GM11168 (cell line): ENCODE measurements at regions not wholly inside any gene's neighbourhood (a gene's known extent, or its start where the extent isn't known, plus 50 kb on each side); places are given as distances from the start of the nearest gene placed in this dataset.
"Not testable (repeated sequence)": the region's sequence is repeated elsewhere in the genome, so short reads cannot be mapped to it uniquely, and the experiment has no call there.

Experiments used
- in situ Hi-C: fragments of 300-500 bp; cut with MboI; formaldehyde crosslinking; loops from one replicate; pipeline ENCODE4 v1.12.0; 2022; ENCODE audit warnings: low sequenced_read_pairs; ENCODE audit not compliant: unreplicated experiment

DNA sequence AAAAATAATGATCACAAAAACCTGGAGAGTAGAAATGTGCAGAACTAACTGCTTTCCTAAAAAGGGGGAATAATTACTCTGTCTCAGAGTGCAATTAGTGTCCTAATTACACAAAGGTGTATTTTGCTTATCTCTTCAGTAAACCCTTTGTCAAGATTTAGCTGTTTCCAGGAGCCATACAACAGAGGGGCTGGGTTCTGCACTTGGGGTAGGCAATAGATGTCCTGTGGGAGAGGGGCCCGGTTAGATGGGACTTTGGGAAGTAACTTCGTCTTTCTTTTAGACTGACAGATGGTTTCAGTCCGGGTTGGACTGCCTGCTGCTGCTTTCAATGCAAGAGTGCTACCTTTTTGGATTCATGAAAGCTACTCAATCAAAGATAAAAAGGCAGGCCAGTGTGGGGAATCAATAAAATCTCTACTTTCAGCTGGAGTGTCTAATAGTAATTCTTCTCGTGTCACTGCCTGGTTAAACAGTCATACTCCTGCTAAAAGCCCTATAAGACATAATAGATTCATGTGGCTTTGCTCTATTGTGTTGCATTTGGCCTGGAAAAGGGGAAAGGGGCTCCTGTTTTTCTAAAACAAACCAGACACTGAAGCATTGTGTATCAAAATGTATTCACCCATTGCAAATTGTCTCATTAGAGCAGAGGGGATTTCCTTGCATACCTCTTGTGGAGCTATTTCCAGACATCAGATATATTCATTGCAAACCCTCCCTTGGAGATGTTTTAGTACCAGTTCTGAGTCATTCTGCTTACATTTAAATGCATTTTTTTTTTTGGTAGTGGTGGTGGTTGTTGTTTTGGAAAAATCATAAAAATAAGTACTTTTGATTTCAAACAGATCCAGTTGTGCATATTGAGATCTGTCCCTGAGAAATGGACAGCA, 83.3 kb upstream of the PCDH8 start:
- in situ Hi-C loops: no loop called here

DNA sequence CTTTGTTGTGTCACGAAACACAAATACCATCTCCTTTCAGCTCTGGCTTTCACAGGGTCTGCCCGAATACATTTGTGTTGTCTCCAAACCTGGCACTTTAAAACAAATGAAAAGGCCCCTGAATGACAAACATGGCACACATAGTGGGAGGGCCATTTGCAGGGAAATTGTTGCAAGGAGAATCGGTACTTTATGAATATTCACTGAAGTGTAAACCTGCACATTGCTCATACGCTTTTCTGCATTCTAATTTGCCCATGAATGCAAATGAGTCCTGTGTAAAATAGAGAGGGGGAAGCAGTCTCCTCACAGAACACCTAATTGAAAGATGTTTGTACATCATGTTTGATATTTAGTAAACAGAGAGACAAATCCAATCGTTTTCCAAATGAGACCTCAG, 82.7 kb upstream of the PCDH8 start:
- in situ Hi-C loops: no loop called here

GRCh38 chr13:52929846-52930245, 81.4 kb upstream of the PCDH8 start:
- in situ Hi-C loops: no loop called here

DNA sequence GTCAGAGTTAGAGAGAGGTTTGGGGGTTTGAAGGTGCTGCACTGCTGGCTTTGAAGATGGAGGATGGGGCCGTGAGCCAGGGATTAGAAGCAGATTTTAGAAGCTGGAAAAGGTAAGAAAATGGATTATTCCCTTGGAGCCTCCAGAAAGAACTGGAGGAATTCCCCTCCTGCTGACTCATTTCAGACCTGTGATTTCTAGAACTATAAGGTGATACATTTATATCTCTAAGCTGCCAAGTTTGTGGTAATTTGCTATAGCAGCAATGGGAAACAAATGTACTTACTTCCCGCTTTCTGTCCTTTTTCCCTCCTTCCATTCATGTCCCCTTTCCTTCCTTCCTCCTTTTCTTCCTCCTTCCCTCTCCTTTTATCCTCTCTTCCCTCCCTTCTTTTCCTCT, 78.5 kb upstream of the PCDH8 start:
- in situ Hi-C loops: no loop called here

GRCh38 chr13:52925775-52926285, 77.4 kb upstream of the PCDH8 start:
- in situ Hi-C loops: no loop called here

DNA sequence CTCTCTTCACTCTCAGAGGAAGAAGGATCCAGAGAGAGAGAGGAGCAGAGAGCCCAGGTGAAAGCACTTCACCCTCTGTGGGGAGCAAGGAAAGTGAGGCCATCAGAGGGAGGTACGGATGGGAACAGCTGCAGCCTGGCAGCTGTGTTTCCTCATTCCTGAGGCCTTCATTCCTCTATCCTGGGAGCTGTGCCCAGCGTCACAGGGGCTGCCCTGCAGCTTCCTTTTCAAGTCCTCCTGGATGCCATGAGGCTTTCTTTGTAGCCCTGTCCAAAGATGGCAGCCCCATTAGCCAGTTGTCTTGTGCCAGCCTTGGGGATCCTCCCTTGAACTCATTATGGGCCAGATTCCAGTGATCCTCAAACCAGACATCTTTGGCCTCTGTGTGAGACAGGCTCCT, 76.8 kb upstream of the PCDH8 start:
- in situ Hi-C loops: no loop called here

DNA sequence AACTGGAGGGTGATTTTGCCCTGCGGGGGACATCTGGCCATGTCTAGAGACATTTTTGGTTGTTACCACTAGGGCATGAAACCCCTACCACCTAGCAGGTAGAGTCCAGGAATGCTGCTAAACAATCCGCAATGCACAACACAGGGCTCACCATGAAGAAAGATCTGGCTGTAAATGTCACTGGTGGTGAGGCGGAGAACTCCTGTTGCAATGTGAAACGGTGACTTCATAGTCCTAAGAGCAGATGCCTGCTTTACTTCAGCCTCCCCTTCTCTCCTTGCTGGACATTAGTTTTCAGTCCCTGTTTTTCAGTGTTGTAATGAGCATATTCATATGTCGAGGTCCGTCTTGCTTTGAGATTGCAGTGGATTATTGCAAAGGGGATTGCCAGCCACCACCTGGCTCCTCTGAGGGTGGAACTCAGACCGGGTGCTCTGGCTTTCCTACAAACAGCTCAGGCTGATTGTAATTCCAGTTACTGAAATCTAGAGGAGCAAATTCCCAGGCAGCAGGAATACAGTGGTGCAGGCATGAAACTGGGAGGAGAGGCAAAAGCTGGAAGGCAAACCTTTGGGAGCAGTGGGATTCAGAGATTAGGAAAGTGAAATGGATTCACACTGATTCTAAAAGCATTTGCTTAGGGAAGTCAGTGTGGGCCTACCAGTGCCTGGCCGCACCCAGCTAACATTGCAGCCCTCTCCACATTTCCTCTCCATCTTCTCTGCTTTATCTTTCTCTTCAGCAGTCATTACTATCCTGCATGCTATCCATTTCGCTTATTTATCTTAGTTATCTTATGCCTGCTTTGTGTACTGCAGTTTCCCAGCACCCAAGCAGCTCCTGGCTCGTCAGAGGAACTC, 76.1 kb upstream of the PCDH8 start:
- in situ Hi-C loops: no loop called here

DNA sequence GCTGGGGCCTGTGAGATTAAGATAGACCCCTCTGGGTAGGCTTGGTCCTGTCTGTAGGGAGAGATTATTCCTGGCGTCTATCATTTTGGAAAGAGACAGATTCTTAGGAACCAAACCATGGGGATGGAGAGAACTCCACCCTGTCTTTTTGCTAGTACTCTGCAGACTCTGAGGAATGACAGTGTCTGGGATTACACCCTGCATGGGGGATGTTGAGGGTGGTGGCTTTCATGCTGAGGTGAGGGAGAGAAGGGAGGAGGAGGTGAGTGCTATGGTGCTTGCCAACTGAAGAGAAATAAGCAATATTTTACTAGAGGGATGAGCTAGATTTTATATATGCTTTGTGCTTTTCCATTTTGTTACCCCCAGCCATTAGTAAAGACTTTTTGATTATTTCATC, 74.5 kb upstream of the PCDH8 start:
- in situ Hi-C loops: no loop called here

DNA sequence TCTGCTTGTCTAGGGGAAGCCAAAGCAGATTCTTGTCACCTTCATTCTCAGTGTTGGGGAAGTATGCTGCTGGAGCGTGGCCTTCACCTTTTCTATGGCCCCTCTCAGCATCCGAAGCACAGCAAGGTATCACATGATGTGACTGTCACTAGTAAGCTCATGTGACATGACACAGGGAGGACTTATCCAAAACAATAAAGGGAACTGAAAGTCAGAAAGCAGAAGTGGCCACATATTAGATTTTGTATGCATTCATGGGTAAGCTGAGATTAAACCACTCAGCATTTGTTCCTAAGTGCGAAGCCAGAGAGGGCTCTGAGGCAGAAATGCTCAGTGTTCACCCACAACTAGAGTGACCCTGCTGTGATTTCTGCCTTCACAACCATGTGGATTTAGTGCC, 72.8 kb upstream of the PCDH8 start:
- in situ Hi-C loops: no loop called here

GRCh38 chr13:52916486-52916990, 68.1 kb upstream of the PCDH8 start:
- in situ Hi-C loops: no loop called here

DNA sequence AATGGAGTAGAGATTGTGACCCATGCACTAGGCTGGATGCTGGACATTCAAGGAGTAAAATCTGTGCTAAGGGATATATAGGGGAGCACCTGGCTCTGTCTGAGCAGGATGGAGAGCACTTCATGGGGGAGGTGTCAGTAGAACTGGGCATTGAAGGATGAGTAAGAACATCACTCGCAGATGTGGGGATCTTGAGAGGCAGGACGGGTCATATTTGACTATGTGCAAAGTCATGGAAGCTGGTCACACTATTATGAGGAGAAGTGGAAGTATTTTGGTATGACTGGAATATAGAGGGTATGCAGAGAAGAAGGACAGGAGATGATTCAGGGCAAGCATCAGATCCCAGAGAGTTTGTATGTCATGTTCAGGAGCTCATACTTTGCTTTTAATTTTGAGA, 62.9 kb upstream of the PCDH8 start:
- in situ Hi-C loops: no loop called here

DNA sequence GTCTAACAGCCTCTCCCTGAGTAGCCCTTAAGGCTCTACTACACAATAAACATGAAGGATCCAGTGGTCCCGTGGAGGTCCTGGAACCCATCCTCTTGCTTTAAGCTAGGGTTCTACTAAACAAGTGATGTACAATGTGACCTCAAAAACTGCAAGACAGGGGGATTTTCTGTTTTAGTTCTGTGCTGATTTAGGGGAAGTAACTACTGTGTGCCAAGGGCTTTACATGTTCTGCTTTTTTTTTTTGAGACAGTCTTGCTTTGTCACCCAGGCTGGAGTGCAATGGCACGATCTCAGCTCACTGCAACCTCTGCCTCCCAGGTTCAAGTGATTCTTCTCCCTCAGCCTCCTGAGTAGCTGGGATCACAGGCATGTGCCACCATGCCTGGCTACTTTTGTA, 61.9 kb upstream of the PCDH8 start:
- in situ Hi-C loops: not testable (repeated sequence)

- in situ Hi-C loops: no loop called here
These were observed 57.9 kb upstream of the PCDH8 start for GRCh38 chr13:52906122-52906903.

DNA sequence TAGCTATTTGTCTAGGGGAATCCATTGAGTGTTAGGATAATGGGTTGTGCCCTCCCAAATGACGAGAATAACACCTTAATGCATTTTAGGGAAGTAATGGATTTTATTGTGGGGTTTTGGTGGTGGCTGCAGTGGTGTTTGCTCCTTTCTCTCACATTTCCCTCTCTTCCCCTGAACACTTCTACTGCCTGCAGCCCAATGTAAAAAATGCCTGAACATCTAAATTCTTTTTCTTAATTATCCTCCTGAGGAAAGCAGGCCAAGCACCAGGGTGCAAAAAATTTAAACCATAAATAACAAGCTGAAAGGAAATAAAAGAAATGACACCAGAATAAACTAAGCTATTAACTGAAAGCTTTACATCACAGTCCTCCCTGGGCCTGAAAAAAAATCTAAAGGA, 57.3 kb upstream of the PCDH8 start:
- in situ Hi-C loops: no loop called here

DNA sequence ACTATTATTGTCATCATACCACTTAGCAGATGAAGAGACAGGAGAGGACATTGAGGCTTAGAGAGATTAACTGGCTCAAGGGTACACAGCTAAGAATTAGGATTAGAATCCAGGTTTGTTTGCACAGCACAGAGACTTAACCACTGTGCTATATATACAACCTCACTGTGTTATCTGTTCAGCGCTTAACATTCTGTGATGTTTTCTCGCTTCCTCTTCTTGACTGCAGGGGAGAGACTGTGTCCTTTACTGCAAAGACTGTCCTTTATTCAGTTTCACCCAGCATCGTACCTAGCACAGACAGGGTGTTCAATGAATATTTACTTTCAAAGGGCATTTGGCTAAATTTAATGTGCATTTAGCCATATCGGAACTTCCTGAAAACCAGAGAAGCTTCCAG, 54.9 kb upstream of the PCDH8 start:
- in situ Hi-C loops: no loop called here

DNA sequence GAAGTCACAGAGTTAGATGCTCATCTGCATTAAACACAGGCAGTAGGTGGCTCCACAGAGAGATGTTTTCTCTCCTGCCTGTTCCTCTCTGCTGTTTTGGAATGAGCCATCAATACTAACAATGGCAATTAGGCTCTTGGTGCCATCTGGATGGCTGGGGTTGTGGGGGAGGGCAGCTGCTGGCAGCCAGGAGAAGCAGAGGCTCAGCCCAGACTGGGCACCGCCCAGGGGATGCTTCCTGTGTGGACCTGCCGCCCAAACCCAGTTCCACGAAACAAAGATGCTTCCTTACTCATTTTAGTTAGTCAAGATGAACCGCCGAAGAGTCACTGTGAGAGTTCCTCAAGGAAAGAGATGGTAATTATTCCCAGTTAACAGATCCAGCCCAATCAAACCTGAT, 50.8 kb upstream of the PCDH8 start:
- in situ Hi-C loops: no loop called here
